ENCODE measurements at regions not wholly inside any gene's neighbourhood (a gene's known extent, or its start where the extent isn't known, plus 50 kb on each side); places are given as distances from the start of the nearest gene placed in this dataset.

- TF ChIP-seq E2F8 (IDR thresholded peaks at IDR 0.05; ENCODE audit: low read depth, partially characterized antibody): no peak
- TF ChIP-seq FIP1L1 (IDR thresholded peaks at IDR 0.05; ENCODE audit: low read depth, low read length, poor library complexity, severe bottlenecking): no peak
- no peak for TF ChIP-seq ZNF75A (CRISPR knock-in tag; IDR thresholded peaks at IDR 0.05)
Observed at GRCh38 chr3:180319461-180319860, 282.5 kb upstream of the TTC14 start (continued).

- intact Hi-C loops (cut with micrococcal nuclease) (no loop called here), in situ Hi-C loops (cut with MboI) (no loop called here)
- H3K4me3 ChIP-seq: no peak overlapping the region
- no peaks in the 10 kb centered on the region for H3K4me1 ChIP-seq (replicated peaks in 1 of 2; ENCODE audit: control insufficient read depth in 2 of 2, insufficient read depth in 2 of 2, low read length in 2 of 2)
- BruUV-seq (replicated peaks): no TSS peak
- ATAC-seq (no peak), FAIRE-seq (no peak), DNase-seq (ENCODE audit: extremely low read depth in 1 of 4, low spot score in 3 of 4) (no peak)
- no peak overlapping the region for H3K9ac ChIP-seq (ENCODE audit: insufficient read depth in 1 of 2, low read depth in 2 of 2, low read length in 2 of 2)
- H3K9me3 ChIP-seq (replicated peaks; ENCODE audit: control insufficient read depth, insufficient read depth, low read depth, low read length): no peaks in the 10 kb centered on the region
- no peaks in the 10 kb centered on the region for H3K27me3 ChIP-seq (ENCODE audit: control insufficient read depth in 2 of 2, insufficient read depth in 2 of 2, low read length in 2 of 2)
- no peak overlapping the region for H3K27ac ChIP-seq (ENCODE audit: extremely low read depth, low read depth, low read length)
- no peak overlapping the region for H2AFZ ChIP-seq (ENCODE audit: low read depth, low read length)
- H3K4me2 ChIP-seq (ENCODE audit: insufficient read depth, low read length): no peak overlapping the region
- WGBS (ENCODE audit: insufficient coverage, low coverage, missing lambda C conversion rate): 2% methylated on average over 4 of the region's 4 CpGs
- ChIA-PET CTCF (ENCODE audit: low intra/inter-chr PET ratio) (no interaction called here), POLR2A (no interaction called here)
- no peaks in the 10 kb centered on the region for H4K20me1 ChIP-seq (replicated peaks; ENCODE audit: control insufficient read depth, insufficient read depth, low read length)
- TF ChIP-seq ELF2 (CRISPR knock-in tag; IDR thresholded peaks at IDR 0.05) (no peak), ZNF695 (CRISPR knock-in tag; IDR thresholded peaks at IDR 0.05) (no peak)
- H3K36me3 ChIP-seq (ENCODE audit: control insufficient read depth, insufficient read depth, low read length): no peaks in the 10 kb centered on the region
- H3K79me2 ChIP-seq (ENCODE audit: control insufficient read depth, insufficient read depth, low read length): no peaks in the 10 kb centered on the region
- H3K9me1 ChIP-seq (ENCODE audit: control insufficient read depth, insufficient read depth, low read length): no peaks in the 10 kb centered on the region
Observed at GRCh38 chr3:180320631-180321030, 281.3 kb upstream of the TTC14 start.
